Upper lobe of left lung (tissue), 6 donors: ENCODE measurements at regions not wholly inside any gene's neighbourhood (a gene's known extent, or its start where the extent isn't known, plus 50 kb on each side); places are given as distances from the start of the nearest gene placed in this dataset.

ENCODE experiments used
- ATAC-seq, 2 donors: fragments of 200-7000 bp; cut with Tn5 transposase; one replicate each; pipeline ENCODE4 v1.9.1; 2022; ENCODE audit warnings: mild to moderate bottlenecking in 2 of 2, moderate library complexity in 2 of 2; ENCODE audit not compliant: low FRiP score in 2 of 2
- DNase-seq, 2 donors: peaks; one replicate each; pipeline ENCODE4 v3.0.0-alpha.2; 2019 to 2020
- H3K27ac ChIP-seq, 4 donors: fragments of 200-600 bp; sonication (generic); one replicate each; pipeline ENCODE4 v1.5.1; 2016 to 2019
- H3K27me3 ChIP-seq, 4 donors: fragments of 200-600 bp; sonication (generic); one replicate each; pipeline ENCODE4 v1.5.1; 2017 to 2019
- H3K36me3 ChIP-seq, 4 donors: fragments of 200-600 bp; sonication (generic); one replicate each; pipeline ENCODE4 v1.5.1; 2016 to 2019
- H3K4me1 ChIP-seq, 4 donors: fragments of 200-600 bp; sonication (generic); one replicate each; pipeline ENCODE4 v1.5.1; 2018 to 2019
- H3K4me3 ChIP-seq, 4 donors: fragments of 200-600 bp; sonication (generic); one replicate each; pipeline ENCODE4 v1.5.1; 2017 to 2019; ENCODE audit warnings: mild to moderate bottlenecking in 2 of 4, moderate library complexity in 1 of 4
- H3K9me3 ChIP-seq, 4 donors: fragments of 200-600 bp; sonication (generic); one replicate each; pipeline ENCODE4 v1.5.1; 2018 to 2019
- EP300 ChIP-seq, 4 donors: sonication (generic); formaldehyde crosslinking; IDR thresholded peaks; one replicate each; pipeline ENCODE4 v1.5.1; 2017; ENCODE audit warnings: antibody characterized with exemption in 4 of 4, control low read depth in 2 of 4
- POLR2A ChIP-seq, 4 donors: fragments of 450-650 bp; IDR thresholded peaks; one replicate each; pipeline ENCODE4 v1.5.1; 2016 to 2017; ENCODE audit warnings: antibody characterized with exemption in 4 of 4, mild to moderate bottlenecking in 2 of 4
- POLR2AphosphoS5 ChIP-seq, 2 donors: sonication (generic); formaldehyde crosslinking; IDR thresholded peaks; one replicate each; pipeline ENCODE4 v1.5.1; 2017; ENCODE audit warnings: antibody characterized with exemption in 2 of 2
- WGBS, 2 donors: methylation state at CpG; one replicate each; pipeline ENCODE4 v1.1.5; 2017 to 2018; 5-methylcytosine and 5-hydroxymethylcytosine counted together
- TF ChIP-seq, protein P1 (sequence below), 6 experiments: fragments of 450-650 bp in 4 of 6; fragments of 200-600 bp in 2 of 6; sonication (generic) in 2 of 6; IDR thresholded peaks; one replicate each; pipeline ENCODE4 v1.5.1; 2016 to 2019; ENCODE audit warnings: antibody characterized with exemption in 6 of 6
- donor health status: DM: no; HTN: no; CAD: no; lungs with moderate emphysema.
- donor health status: DM: no; HTN: yes; CAD: no; lungs with severe emphysema.

DNA sequence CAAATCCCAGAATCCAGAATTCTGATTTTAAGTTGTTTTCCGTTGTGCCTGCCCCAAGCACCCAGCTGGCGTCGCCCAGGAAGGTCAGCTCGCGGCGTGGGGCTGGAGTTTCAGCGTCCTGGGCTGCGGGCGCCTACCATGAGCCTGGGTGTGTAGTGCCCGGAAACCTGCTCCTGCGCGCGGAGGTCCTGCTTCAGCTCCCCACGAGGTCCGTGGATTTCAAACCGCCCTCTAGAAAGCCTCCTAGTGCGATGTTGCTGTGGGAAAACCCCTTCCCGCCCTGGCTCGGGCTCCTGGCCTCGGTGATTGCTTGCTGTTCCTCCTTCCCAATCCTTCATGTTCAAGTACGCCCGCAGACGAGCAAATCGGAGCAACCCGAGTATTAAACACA lies 51.3 kb upstream of the NRN1 start:
- H3K36me3 ChIP-seq: no peaks in the 10 kb centered on the region
- H3K27me3 ChIP-seq: no peaks in the 10 kb centered on the region
- WGBS, 2 donors: 78 to 80% methylated on average over 17 to 25 of the region's 25 CpGs
- no peaks in the 10 kb centered on the region for H3K4me1 ChIP-seq
- no peaks in the 10 kb centered on the region for H3K9me3 ChIP-seq
- no peak overlapping the region for H3K4me3 ChIP-seq
- TF ChIP-seq, protein P1, sequence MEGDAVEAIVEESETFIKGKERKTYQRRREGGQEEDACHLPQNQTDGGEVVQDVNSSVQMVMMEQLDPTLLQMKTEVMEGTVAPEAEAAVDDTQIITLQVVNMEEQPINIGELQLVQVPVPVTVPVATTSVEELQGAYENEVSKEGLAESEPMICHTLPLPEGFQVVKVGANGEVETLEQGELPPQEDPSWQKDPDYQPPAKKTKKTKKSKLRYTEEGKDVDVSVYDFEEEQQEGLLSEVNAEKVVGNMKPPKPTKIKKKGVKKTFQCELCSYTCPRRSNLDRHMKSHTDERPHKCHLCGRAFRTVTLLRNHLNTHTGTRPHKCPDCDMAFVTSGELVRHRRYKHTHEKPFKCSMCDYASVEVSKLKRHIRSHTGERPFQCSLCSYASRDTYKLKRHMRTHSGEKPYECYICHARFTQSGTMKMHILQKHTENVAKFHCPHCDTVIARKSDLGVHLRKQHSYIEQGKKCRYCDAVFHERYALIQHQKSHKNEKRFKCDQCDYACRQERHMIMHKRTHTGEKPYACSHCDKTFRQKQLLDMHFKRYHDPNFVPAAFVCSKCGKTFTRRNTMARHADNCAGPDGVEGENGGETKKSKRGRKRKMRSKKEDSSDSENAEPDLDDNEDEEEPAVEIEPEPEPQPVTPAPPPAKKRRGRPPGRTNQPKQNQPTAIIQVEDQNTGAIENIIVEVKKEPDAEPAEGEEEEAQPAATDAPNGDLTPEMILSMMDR (IDR thresholded peaks at IDR 0.05): no peak
- TF ChIP-seq POLR2A (IDR thresholded peaks at IDR 0.05) (no peak), POLR2AphosphoS5 (IDR thresholded peaks at IDR 0.05) (no peak), EP300 (IDR thresholded peaks at IDR 0.05) (no peak)
- ATAC-seq: no peak
- peak in 1 of 2 donors; percentile 68 for DNase-seq
- H3K27ac ChIP-seq: no peak overlapping the region

DNA sequence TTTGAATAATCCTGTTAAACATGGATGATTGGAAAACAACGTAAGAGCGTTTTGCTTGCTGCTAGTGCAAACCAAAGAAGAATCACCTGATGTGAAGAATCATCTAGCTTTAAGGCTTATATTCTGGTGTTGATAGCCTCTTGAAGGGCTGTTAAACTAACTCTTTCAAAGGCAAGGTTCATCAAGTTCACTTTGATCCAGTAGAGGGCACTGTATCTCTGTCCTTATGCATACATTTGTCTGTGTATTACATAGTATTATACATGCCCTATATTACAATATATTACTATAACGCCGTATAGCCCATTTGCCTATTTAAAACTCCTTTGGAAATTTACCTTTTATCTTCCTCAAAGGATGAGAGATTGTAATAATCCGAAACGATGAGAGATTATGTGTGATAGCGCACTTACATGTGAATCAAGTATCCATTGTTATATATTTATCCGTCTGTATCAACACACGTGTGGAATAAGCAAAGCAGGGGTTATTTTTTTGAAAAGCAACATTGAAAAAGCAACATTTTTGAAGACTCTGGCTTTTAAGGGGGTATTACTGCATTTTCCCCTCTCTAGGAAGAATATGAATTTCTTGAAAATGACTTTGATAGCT lies 50.8 kb upstream of the NRN1 start:
- WGBS, 2 donors: 53% methylated on average over 9 of the region's 9 CpGs
- DNase-seq (no peak), ATAC-seq (peak; percentile 59 to 81)
- Histone ChIP-seq H3K9me3 (no peaks in the 10 kb centered on the region), H3K27me3 (no peaks in the 10 kb centered on the region), H3K4me3 (no peak overlapping the region), H3K4me1 (no peaks in the 10 kb centered on the region), H3K36me3 (no peaks in the 10 kb centered on the region), H3K27ac (no peak overlapping the region)
- TF ChIP-seq, protein P1 (IDR thresholded peaks at IDR 0.05): peak in 5 of 6 experiments; percentile 21 to 58 (median 51)
- TF ChIP-seq EP300 (IDR thresholded peaks at IDR 0.05) (no peak), POLR2AphosphoS5 (IDR thresholded peaks at IDR 0.05) (no peak), POLR2A (IDR thresholded peaks at IDR 0.05) (no peak)
